RWPE2 (cell line): ENCODE measurements at regions not wholly inside any gene's neighbourhood (a gene's known extent, or its start where the extent isn't known, plus 50 kb on each side); places are given as distances from the start of the nearest gene placed in this dataset.
A peak's percentile ranks its signal among the peaks of the same experiment; 100 is the strongest.

Source experiments
- ATAC-seq: fragments of 200-7000 bp; cut with Tn5 transposase; 3 replicates; pipeline ENCODE4 v1.9.1; 2021; ENCODE audit warnings: low read depth
- DNase-seq: peaks from one replicate; pipeline ENCODE4 v3.0.0-alpha.2; 2020; ENCODE audit warnings: low spot score
- H3K27ac ChIP-seq: fragments of 450-650 bp; 2 replicates; pipeline ENCODE4 v1.5.1; 2017; ENCODE audit warnings: mild to moderate bottlenecking; ENCODE audit not compliant: poor library complexity, severe bottlenecking
- H3K27me3 ChIP-seq: fragments of 250-450 bp; sonication (Bioruptor Pico); 2 replicates; pipeline ENCODE4 v1.5.1; 2021; ENCODE audit warnings: mild to moderate bottlenecking, moderate library complexity; ENCODE audit not compliant: insufficient read depth, poor library complexity, severe bottlenecking
- H3K36me3 ChIP-seq: fragments of 250-450 bp; sonication (Bioruptor Pico); 2 replicates; pipeline ENCODE4 v1.5.1; 2020; ENCODE audit warnings: low read depth, mild to moderate bottlenecking, moderate library complexity
- H3K4me1 ChIP-seq: fragments of 250-450 bp; sonication (Bioruptor Pico); 2 replicates; pipeline ENCODE4 v1.5.1; 2021; ENCODE audit warnings: mild to moderate bottlenecking, moderate library complexity; ENCODE audit not compliant: insufficient read depth, poor library complexity, severe bottlenecking
- H3K4me3 ChIP-seq: fragments of 250-450 bp; sonication (Bioruptor Pico); 2 replicates; pipeline ENCODE4 v1.5.1; 2021; ENCODE audit warnings: mild to moderate bottlenecking, moderate library complexity; ENCODE audit not compliant: severe bottlenecking
- H3K9me3 ChIP-seq: fragments of 250-450 bp; sonication (Bioruptor Pico); 2 replicates; pipeline ENCODE4 v1.5.1; 2021; ENCODE audit warnings: mild to moderate bottlenecking, moderate library complexity; ENCODE audit not compliant: severe bottlenecking
- TF ChIP-seq, protein P1 (sequence below): fragments of 450-650 bp; IDR thresholded peaks from one replicate; pipeline ENCODE4 v1.5.1; 2017; ENCODE audit warnings: mild to moderate bottlenecking, moderate library complexity; ENCODE audit not compliant: poor library complexity, severe bottlenecking

DNA sequence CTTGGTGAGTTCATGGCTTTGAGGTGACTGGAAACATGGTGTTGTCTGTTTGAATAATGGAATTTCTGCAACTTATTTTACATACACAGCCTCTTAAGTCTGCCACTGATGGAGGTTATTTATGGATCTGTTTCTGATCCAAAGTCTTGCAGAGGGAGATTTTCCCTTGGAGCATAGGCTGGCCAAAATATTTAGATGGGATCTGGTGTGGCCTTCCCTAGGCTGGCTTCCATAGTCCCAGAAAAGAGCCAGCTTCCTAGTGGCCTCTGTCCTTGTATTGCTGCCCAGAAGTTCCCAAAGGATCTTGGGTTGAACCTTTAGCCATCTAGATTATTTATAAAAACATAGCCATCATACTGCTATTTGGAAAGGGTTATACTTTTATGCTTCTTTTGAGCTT lies 491.1 kb upstream of the RGS6 start:
- H3K27me3 ChIP-seq: no peaks in the 10 kb centered on the region
- no peak overlapping the region for H3K27ac ChIP-seq
- ATAC-seq: no peak
- no peaks in the 10 kb centered on the region; the same call in 1 of the 2 replicates for H3K36me3 ChIP-seq
- no peaks in the 10 kb centered on the region for H3K9me3 ChIP-seq
- peaks cover 32% of the 10 kb centered on the region for H3K4me1 ChIP-seq
- no peak overlapping the region for H3K4me3 ChIP-seq
- no peak for DNase-seq
- TF ChIP-seq, protein P1, sequence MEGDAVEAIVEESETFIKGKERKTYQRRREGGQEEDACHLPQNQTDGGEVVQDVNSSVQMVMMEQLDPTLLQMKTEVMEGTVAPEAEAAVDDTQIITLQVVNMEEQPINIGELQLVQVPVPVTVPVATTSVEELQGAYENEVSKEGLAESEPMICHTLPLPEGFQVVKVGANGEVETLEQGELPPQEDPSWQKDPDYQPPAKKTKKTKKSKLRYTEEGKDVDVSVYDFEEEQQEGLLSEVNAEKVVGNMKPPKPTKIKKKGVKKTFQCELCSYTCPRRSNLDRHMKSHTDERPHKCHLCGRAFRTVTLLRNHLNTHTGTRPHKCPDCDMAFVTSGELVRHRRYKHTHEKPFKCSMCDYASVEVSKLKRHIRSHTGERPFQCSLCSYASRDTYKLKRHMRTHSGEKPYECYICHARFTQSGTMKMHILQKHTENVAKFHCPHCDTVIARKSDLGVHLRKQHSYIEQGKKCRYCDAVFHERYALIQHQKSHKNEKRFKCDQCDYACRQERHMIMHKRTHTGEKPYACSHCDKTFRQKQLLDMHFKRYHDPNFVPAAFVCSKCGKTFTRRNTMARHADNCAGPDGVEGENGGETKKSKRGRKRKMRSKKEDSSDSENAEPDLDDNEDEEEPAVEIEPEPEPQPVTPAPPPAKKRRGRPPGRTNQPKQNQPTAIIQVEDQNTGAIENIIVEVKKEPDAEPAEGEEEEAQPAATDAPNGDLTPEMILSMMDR: no peak

DNA sequence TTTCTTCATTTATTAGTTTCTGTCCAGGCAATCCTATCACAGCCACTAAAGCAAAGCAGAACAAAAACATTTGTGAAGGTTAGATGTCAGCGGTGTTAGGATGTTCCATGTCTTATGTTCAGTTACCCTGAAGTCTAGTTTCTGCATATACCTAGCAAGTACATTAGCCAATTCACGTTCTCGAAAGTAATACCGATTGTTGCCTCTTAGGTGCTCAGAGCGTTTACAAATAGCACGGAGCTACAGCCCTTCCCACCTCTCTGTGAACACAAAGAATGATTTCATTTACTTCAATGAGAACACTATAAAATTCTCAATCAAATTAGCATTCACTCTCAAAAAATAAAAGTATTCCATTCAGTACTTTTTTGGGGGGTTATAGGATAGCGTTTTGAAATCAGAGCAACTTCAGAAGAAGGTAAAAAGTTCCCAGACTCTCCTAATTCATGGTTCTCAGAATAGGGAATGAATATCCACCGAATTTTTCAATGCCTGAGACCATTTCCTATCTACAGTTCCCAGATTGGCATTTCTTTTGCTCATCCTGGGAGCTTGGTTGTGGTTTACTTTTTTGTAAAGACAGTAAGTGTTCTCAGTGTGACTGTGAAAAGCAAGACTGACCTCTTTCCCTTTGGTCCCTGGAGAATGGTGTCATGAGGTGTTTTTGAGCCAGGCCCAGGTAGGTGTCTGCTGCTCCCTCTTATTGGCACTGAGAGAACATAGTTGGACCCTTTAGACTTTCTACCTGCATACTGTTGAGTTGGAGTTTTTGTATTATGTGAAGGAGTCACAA lies 488.0 kb upstream of the RGS6 start:
- H3K4me3 ChIP-seq: no peak overlapping the region
- peaks cover 15% of the 10 kb centered on the region for H3K4me1 ChIP-seq
- TF ChIP-seq, protein P1: no peak
- no peaks in the 10 kb centered on the region for H3K9me3 ChIP-seq
- no peak overlapping the region for H3K27ac ChIP-seq
- no peaks in the 10 kb centered on the region for H3K27me3 ChIP-seq
- ATAC-seq (no peak), DNase-seq (no peak)
- no peaks in the 10 kb centered on the region; the same call in 1 of the 2 replicates for H3K36me3 ChIP-seq

DNA sequence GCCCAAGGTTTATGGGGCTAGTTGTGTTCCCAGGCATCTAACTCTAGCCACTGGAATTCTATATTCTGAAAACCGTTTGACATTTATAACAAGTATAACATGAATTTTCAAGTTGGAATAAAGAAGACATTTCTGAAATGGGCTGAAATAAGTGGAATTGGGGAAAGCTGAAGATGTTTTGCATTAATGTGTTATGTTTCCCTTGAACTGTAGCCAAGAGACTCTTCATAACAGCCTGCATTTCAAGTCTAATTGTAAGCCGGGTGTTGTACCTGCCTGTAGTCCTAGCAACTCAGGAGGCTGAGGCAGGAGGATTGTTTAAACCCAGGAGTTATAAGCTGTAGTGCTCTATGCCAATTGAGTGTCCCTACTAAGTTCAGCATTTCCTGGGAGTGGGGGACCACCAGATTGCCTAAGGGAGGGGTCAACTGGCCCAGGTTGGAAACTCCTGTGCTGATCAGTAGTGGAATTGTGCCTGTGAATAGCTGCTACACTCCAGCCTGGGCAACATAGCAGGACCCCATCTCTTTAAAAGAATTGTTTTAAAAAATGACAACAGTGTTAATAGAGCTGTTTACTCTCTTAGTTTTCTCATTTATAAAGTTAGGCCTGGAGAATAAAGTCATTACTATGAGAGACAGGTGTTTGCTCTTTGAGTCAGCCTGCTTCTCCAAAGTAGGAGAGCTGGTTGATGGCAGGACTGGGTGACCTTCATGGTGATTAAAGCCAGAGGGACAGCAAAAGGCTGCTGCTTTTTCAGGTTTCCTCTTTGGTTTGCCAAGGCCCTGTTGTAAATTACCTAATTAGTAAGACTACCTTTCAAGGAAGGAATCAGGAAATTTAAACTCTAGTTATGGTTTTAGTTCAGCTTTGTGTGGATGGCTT lies 483.6 kb upstream of the RGS6 start:
- H3K27ac ChIP-seq: peak overlapping the region; percentile 72
- TF ChIP-seq, protein P1: no peak
- ATAC-seq (no peak), DNase-seq (no peak)
- H3K36me3 ChIP-seq: peaks cover 9% of the 10 kb centered on the region
- no peak overlapping the region for H3K4me3 ChIP-seq
- no peaks in the 10 kb centered on the region for H3K9me3 ChIP-seq
- peaks cover 44% of the 10 kb centered on the region for H3K4me1 ChIP-seq
- H3K27me3 ChIP-seq: no peaks in the 10 kb centered on the region

DNA sequence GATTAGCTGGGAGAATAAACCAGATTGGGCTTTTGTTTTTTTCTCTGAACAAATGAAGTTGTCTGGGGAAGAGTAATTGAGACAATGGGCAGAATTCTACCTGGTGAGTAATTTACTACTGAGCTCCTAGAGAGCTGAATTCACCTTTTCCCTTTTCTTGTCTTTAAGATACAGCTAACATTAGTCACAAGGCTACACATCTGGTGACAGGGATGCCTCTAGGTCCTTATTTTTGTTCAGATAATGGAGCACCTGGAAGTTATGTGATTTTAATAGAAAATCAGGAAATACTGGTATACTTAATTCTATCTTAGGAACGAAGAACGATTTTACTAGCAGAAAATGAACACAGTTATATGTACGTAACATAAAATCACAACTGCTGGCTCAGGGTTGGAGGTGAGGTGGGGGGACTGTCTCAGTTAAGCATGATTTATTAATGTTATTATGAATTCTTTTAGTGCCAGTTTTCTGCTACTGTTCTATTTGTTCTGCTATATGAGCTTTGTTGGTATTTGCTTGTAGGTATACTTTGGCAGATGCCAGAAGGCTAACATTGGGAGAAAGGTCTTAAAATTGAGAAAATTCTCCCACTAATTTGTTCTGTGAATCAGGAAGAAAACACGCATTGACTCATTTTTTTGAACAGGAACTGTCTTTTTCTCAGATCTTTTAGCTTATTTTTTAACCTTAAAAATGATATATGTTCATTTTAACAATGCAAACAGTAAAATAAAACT lies 482.7 kb upstream of the RGS6 start:
- Histone ChIP-seq H3K4me3 (no peak overlapping the region), H3K27me3 (no peaks in the 10 kb centered on the region), H3K4me1 (peaks cover 47% of the 10 kb centered on the region), H3K36me3 (peaks cover 9% of the 10 kb centered on the region), H3K9me3 (no peaks in the 10 kb centered on the region), H3K27ac (peak overlapping the region; percentile 72)
- peak; percentile 59 for ATAC-seq
- TF ChIP-seq, protein P1: no peak
- no peak for DNase-seq
